Stimulated activated CD4-positive, alpha-beta T cell treated with anti-CD3 and anti-CD28 coated beads, TNF-alpha, amount 100 ng/mL, for 48 hours (primary cell): ENCODE measurements at regions not wholly inside any gene's neighbourhood (a gene's known extent, or its start where the extent isn't known, plus 50 kb on each side); places are given as distances from the start of the nearest gene placed in this dataset.

Experiments used
- DNase-seq, 3 donors: peaks; one replicate each; pipeline ENCODE4 v3.0.0-alpha.2; 2020; ENCODE audit warnings: low read depth in 3 of 3

DNA sequence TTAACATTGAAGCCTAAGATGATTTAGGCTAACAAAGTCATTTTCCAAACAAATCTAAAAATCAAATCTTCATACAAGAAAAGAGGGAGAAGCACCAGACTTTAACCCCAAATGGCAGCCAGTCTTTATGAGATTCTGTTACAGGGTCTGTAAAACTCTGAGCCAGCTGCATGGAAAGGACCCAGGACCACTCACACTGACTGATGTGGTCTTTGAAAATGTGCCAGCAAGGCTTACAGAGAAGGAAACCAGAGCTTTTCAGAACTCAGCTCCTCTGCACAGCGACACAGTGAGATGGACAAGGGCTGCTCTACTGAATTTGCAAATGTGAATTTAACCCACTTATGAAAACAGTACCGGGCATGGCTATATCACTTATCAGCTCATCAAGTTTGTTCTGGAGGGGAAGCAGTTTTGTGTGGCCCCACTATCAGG, 98.8 kb upstream of the SERP2 start:
- no peak for DNase-seq

DNA sequence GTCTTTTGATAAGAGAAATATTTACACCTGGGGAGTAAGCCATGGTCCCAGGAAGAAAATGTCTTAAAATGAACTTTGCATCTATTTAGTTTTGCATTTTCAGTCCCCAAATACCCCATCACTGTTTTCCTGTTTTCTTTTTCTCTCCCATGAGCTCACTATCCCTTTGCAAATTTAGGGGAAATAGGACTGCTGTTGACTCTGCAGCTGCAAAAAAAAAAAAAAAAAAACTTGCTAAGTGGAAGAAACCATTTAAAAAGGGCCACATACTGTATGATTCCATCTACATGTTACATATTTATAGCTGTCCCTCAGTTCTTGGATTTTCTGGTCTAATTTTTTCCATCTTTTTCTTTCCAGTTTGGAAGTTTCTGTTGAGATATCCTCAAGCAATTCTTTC, 98.2 kb upstream of the SERP2 start:
- DNase-seq: no peak

DNA sequence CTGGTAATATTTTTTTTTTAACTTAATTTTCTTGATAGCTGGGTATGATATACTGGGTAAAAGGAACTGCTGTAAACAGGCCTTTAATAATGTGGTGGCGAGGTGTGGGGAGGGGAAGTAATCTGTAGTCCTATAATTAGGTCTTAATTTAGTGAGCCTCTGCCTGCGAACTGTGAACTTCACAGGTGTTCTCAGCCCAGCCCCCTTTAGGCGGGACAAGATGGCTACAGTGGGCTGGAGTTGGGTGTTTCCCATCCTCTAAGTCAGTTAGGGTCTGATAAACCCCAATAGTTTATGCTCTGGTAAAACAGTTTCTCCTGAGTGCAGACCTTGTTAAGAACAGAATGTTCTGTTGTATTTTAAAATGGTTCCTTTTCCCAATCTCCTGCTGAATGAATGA, 97.6 kb upstream of the SERP2 start:
- DNase-seq: no peak

DNA sequence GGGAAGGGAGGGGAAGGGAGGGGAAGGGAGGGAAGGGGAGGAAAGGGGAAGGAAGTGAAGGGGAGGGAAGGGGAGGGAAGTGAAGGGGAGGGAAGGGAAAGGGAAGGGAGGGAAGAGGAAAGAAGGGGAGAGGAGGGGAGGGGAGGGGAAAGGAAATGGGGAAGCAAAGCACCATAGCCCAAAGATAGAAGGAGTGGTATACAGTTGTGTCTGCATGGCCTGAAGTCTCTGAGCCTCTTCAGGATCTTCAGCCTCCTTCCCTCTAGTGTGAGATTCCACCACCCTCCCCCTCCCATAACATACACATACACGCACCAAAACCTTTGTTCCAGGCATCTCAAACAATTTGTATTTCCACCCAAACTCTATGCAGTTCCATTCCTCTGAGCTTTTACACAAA, 96.2 kb upstream of the SERP2 start:
- DNase-seq: no peak

DNA sequence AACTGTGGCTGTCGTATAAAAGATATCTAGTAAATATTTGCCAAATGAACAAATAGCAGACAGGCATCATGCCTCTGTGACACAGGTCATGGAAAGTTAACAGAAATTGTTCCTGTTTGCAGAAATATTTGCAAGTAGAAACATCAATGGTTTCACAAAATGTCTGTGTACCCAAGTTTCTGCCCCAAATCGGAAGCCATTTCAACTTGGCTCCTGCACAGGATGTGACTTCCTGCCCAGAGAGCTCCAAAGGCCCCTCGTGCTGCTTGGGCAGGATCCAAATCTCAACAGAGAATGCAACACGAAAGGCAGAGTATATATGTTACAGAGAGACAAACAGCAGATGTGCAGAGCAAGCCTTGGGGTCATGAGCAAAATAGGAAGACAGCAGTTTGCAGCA, 95.5 kb upstream of the SERP2 start:
- no peak for DNase-seq

DNA sequence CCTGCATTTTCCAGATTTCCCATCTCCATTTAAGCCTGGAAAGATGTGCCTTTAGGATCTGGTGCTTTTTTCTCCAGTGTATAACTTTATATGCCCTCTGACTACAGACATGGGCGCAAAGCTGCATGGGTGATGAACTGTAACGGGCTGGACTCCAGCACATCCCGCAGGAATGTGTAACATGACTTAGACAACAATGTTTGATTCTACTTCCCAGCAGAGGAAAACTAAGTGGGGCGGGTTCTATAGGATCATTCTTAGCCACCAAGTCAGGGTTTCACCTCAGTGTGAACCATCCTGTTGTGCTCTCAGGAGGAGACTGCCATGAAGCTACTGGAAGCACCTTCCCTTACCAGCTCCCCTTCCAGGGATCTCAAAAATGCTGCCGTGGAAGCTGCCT, 93.2 kb upstream of the SERP2 start:
- DNase-seq: no peak

DNA sequence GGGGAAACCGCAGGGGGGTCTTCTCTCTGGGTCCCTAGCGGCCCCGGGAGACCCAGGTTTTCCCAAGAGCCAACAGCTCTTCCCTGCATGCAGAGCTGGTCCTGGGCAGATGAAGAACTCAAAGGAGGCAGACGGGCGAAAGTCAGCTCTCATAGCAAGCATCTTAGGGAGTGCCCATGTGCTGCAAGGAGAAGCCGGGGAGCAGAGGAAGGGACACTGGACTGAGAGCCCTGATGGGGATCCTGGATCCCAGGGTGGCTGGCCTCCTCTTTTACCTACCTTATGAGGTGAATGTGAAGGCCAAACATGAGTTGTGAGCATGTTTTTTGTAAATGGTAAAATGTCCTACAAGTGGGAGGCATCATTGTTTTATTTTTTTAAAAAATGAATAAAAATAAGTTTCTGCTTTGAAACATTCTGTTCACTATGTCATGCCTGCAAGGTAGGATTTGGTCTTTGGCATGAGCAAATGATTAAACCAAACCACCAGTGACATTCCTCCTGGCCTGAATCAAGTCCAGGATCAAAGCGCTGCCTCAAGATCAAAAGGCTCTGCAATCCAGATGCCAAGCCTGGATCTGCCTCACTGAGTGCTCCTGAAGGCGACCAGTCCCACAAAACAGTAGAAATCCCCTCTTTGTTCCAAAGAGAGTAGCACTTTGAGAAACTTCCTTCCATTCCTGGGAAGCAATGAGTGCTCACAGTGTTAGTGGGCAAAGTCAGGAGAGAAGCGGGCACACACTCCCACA, 92.2 kb upstream of the SERP2 start:
- DNase-seq: no peak

DNA sequence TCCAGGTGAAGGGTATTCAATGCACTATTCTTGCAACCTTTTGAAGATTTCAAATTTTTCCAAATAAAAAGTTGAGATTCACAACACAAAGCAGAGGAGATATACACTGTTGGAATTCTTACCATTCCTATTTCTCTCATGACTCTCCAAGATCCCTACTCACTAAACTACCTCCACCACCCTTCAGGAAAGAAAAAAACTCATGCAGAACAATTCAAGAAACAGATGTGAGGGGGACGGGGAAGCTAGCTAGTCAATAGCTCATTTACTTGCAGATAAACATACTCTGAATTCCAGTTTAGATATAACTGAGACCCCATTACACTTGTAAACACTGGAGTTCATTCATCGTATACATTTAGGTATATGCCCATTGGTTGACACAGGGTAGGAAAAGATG, 90.0 kb upstream of the SERP2 start:
- DNase-seq: no peak

DNA sequence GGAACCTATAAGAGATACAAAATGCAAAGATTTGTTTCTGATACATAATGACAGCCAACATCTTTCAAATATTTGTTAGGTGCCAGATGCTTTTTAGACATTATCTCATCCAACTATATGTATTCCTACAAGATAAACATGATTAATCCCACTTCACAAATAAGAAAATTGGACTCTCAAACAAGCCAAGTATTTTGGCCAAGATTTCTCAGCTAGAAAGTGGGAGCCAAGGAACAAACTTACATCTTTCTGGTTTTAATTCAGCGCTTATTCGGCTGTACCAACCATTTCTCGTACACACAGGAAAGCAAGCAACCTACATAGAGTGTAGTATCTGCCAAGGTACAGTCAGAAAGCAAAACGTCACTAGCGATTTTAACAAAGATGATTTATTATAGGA, 85.7 kb upstream of the SERP2 start:
- DNase-seq: no peak

DNA sequence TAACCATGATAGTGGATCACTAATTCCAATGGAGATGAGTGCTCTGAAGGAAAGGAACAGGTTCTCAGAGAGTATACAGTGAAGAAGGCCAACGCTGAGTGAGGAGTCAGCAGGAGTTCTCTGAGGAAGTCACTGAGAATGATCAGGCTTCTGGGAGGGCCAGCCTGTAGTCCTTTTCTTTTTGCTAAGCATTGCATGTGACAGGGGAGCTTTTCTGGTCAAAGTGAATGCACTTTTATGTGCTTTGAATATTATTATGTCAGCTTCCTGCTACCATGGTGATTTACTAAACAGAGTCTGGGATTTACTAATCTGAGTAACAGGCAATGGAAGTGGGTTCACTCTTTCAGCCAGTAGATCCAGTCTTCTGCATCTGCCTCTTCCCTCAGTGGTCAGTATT, 81.1 kb upstream of the SERP2 start:
- DNase-seq: no peak

DNA sequence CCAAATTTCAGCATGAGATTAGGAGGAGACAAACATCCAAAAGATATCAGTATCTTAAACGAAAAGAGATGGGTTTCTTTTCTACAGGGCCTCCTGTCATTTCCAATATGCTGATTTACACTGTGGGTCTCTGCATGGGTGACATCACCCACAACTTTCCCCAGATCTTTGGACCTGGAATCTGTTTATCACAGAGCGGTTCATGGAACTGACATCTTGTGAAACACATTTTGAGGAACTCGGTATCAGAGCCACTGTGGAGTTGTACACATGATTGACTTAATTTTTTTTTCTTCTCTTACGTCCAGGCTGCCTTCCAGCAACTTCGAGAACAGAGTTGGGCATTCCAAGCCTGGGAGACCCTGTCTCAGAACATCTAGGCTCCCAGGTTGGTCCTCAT, 80.2 kb upstream of the SERP2 start:
- DNase-seq: no peak

DNA sequence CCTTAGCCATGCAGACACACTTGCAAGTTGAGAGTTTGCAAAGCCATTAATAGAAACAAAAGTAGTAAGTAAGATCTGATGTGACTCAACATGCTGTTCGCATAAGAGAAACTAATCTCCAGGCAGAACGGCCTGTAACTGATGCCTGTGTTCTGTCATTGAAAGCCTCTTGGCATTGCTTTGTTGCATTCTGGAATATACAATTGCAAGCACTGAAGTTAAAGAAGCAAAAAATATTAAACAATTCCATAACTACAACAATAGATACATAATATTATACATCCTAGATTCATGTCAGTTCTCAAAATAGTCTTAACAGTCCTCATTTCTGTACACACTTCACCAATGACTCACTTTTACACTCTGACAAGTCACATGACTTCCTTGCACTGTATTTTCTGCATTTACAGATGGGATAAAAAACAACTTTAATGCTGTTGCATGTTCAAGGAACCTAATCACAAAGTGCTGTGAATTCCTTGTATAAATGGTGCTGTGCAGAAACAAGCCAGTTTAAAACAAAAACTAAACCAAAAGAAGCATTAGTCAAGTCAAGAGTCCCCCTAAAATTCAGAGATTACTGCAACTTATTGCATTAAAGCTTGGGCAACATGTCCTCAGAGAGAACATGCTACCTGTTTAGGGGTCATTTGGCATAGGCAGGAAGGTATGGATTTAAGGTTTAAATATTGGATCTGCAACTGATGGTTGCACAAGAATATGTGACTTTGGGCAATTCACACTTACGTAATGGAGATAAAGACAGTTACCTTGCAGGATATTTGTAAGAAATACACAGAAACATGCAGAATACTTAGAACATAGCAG, 79.5 kb upstream of the SERP2 start:
- DNase-seq: no peak

DNA sequence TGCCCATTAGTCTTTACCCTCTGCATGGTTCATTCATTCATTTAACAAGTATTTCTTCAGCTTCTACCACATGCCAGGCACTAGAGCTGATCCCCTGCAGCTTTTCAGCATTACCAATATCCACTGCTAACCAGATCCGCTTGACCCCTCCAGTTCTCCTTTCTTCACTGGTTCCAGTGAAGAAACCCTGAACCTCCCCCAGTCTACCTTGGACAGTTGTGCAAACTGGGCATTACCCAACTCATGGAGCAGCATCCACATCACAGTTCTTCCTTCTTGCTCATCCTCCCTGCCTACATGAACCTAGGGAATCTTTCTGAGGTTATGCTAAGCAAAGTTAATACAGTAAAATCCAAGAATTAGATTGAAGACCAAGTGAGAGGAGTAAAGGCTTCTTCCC, 78.7 kb upstream of the SERP2 start:
- no peak for DNase-seq

DNA sequence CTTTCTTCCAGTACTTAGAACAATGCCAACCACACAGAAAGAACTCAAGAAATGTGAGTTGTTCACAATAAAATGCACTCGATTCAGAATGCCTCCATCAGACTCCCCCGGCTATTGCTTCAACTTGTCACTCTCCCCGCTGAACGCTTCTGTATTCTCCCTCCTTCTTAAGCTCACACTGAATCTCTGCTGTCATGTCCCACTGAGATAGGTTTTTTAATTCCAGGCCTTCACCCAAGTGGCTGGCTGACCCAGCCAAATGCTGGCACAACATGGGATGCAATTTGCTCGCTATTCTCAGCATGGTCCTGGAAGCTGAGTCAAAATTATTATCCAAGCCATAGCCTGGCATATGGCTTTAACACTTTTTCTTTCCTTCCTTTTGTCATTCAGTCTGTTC, 76.8 kb upstream of the SERP2 start:
- DNase-seq: no peak

DNA sequence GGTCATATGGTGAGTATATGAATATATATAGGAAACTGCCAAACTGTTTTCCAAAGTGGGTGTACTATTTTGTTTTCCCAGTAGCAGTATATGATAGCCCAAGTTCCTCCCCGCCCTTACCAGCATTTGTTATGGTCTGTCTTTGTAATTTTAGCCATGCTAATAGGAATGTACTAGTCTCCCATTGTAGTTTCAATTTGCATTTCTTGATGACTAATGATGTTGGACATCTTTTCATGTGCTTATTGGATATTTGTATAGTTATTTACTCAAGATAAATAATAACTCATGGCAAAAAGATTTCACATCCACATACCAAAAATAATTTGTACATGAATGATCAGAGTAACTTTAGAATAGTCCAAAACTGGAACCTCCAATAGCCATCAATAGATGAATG, 75.3 kb upstream of the SERP2 start:
- DNase-seq: no peak

DNA sequence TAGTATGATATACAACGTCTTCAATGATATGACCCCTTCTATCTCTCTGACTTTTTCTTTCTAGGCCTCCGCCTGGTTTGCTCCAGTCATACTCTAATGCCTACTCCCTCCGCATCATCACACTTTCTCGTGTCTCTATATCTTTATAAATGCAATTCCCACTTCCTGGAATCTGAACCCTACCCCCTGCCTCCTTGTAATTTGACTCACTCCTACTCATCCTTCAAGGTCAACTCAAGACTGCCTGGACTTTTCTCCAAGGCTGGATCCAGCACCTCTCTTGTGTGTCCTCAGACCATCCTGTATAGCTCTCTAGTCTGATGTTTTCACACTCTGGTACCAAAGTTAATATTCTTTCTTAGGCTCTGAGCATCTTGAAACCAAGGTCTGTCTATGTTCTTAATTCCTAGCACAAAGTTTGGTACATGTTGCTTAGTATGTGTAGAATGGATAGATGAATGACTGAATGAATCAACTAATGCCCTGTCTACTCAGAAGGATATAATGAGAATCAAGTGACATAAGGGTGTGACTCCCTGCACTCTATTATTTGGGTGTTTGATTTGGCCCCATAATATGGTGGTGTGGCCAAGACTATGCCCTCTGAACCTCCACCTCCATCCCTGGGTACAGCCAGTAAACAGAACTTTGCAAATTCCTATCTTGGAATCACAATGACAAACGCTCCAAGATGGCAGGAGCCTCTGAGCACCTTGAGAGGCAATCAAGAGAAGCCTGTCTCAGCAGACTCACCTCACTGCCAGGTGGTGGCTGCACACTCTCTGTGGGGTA, 74.3 kb upstream of the SERP2 start:
- no peak for DNase-seq

DNA sequence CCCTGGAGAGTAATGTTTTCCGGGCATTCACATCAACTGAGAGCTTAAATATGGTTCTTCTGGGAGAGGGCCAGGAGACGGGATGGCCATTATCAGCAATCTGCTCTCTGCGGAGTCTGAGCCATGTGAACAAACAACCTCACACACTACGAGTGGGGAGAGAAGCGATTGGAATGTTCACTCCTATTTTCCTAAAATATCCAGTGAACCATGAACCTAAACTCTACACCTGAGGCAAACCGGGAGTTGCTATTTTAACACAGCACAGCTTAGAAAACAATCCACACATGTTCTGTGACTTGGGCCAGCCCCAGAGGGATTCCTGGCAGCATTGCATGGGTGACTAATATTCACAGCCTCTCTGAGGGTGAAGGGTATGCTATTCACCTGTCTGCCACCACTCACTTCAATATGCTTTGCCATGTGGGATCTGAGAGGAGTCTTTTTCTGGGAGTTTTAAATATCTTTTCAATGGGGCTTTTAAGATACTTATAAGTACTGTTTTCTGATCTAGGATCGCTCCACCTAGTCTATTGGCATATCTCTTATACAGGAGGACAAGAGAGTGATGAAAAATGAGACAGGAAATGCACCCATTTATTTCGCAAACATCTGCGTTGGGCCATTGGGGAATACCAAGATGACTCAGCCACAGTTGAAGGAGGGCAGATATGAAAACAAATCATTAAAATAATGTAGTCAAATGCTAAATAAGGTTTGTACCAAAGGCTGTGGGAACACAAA, 72.6 kb upstream of the SERP2 start:
- DNase-seq: no peak

DNA sequence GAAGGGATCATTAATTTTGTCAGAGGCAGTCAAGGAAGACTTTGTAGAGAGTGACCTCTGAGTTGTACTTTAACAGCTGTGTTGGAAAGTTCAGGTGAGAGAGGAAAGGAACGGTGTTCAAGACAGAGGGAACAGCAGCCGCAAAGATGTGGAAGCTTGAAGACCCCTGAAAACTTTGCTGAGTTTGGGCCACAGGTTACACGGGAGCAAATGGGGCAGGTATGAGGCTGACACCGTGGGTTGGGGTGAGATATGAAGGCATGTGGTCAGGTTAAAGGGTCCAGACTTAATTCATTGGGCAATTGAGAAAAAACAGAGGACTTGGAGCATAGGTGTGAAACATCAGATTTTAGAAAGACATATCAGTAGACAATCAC, 72.0 kb upstream of the SERP2 start:
- DNase-seq: no peak

DNA sequence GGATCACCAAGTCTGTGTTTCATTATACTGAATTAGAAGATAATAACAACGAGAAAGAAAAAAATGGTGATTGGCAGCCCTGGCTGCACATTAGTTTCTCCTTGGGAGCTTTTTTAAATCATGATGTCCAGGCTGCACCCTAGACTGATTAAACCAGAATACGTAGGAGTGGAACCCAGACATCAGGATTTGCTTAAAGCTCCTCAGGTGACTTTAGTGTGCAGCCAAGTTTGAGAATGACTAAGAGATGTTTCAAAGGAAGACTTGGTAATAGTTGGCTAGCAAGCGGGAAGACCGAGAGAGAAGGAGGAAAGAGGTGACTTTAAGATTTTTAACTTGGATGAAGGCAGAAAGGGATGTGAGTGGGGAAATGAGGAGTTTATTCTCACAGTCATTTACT, 71.4 kb upstream of the SERP2 start:
- no peak for DNase-seq

DNA sequence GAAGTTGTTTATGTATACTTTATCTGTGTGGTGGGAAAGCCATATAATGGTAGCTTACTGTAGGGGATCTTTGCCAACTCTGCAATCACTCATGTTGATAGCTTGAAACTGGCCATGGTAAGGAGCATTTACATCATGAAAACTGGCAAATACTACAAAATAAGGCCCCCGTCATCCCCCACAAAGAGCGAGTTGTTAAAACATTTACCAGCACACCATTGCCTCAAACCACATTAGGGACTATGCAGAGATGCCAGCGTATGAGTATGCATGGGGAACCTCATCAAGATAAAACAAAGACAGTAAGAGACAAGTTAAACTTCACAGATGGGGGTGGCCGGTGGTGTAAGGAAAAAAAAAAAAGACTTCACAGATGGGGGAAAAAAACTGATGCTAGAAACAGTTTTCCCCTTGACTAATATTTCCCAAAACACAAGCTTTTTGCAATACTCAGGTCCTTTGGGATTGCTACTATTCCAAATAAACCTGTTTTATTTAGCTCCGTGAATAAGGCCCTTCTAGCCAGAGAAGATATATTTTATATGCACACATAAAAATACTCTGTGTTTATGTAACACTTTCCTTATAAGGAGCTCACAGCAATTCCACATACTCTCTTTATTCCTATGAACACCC, 70.6 kb upstream of the SERP2 start:
- no peak for DNase-seq

DNA sequence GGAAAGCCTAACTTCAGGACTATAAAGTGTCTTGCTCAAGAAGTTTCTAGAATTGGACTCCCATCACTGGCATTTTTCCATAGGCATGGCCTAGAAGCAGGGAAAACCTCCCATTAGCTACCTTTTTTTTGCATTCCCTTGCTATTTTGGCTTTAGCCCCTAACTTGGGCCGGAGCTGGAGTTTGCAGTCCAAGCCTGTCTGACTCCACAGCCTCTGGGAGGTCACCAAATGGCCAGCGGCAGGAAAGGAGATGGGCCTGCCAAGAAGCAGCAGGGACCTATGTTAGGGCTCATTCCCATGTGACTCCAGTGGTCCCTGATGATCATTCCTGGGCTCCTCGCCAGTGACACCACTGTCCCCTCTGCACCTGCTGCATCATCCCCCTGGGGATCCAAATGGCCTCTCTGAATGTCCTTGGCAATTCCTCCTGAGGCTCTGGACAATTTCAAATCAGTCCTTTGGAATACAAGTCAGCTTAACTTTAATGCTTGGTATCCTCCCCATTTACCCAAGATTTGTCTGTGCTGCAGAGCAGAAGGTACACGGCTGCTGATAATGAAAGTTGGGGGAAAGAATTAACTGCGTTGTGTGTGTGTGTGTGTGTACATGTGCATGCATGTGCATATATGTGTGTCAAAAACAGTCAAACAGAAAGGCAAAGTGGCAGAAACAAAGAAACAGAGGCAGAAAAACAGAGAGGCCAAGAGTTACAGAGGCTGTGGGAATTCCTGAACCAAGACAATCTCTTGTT, 69.8 kb upstream of the SERP2 start:
- no peak for DNase-seq
